GM12878 (cell line): ENCODE measurements at regions not wholly inside any gene's neighbourhood (a gene's known extent, or its start where the extent isn't known, plus 50 kb on each side); places are given as distances from the start of the nearest gene placed in this dataset.

Experiments
- ATAC-seq: fragments of 200-7000 bp; cut with Tn5 transposase; 3 replicates; pipeline ENCODE4 v1.9.1; 2020; ENCODE audit warnings: mild to moderate bottlenecking, moderate library complexity
- BruUV-seq: library from RNA; stranded (reverse); fragments of 400-500 nt; replicated peaks from 2 replicates; lab custom pipeline; 2021; lab: Mats Ljungman, UMichigan
- CTCF ChIA-PET: fragments of 300-600 bp; sonication (Branson Sonifier 250); formaldehyde crosslinking; extraction: SDS; loops from one replicate; lab custom pipeline; 2021; ENCODE audit warnings: inconsistent platforms; lab: Yijun Ruan, JAX
- POLR2A ChIA-PET: fragments of 350-600 bp; formaldehyde crosslinking; extraction: SDS; loops from one replicate; lab custom pipeline; 2021; ENCODE audit warnings: inconsistent platforms; lab: Charles Lee
- RAD21 ChIA-PET: fragments of 300-600 bp; sonication (Branson Sonifier 250); formaldehyde crosslinking; loops from one replicate; lab custom pipeline; 2023; ENCODE audit warnings: antibody characterized with exemption; ENCODE audit not compliant: unreplicated experiment; lab: Charles Lee
- SMC1A ChIA-PET: fragments of 300-600 bp; sonication (Branson Sonifier 250); formaldehyde crosslinking; loops from one replicate; lab custom pipeline; 2023; ENCODE audit not compliant: unreplicated experiment, uncharacterized antibody; lab: Charles Lee
- DNase-seq: peaks from one replicate; pipeline ENCODE4 v3.0.0-alpha.2; 2011; ENCODE audit warnings: low read depth, low spot score
- FAIRE-seq: peaks from 3 replicates; lab custom pipeline; 2011; peaks lifted over from hg19 to GRCh38; lab: Jason Lieb, UNC
- H2AFZ ChIP-seq: 2 replicates; pipeline ENCODE4 v1.6.0; 2011; ENCODE audit warnings: low read depth, low read length, control low read depth; ENCODE audit not compliant: control insufficient read depth
- H3K27ac ChIP-seq: 2 replicates; pipeline ENCODE4 v1.5.1; 2011; ENCODE audit warnings: control low read depth; ENCODE audit not compliant: control insufficient read depth, insufficient read depth
- H3K27me3 ChIP-seq, 2 experiments: replicated peaks in 1 of 2; 2 replicates each; pipeline versions ENCODE4 v1.6.0 to v1.6.1; 2011; ENCODE audit warnings: low read length in 1 of 2; ENCODE audit not compliant: control insufficient read depth in 2 of 2, insufficient read depth in 2 of 2
- H3K36me3 ChIP-seq, 2 experiments: 2 replicates each; pipeline ENCODE4 v1.5.1; 2011; ENCODE audit warnings: low read length in 1 of 2; ENCODE audit not compliant: control insufficient read depth in 2 of 2, insufficient read depth in 2 of 2
- H3K4me1 ChIP-seq: 2 replicates; pipeline ENCODE4 v1.6.1; 2011; ENCODE audit warnings: mild to moderate bottlenecking, low read length, moderate library complexity, mixed read lengths; ENCODE audit not compliant: control insufficient read depth, insufficient read depth
- H3K4me2 ChIP-seq: 2 replicates; pipeline ENCODE4 v1.6.0; 2011; ENCODE audit warnings: control low read depth; ENCODE audit not compliant: control insufficient read depth, insufficient read depth
- H3K4me3 ChIP-seq: fragments of 200-600 bp; sonication (generic); 2 replicates; pipeline ENCODE4 v1.5.1; 2016
- H3K79me2 ChIP-seq: 2 replicates; pipeline ENCODE4 v1.6.0; 2011; ENCODE audit warnings: low read length; ENCODE audit not compliant: control insufficient read depth, insufficient read depth
- H3K9ac ChIP-seq: 2 replicates; pipeline ENCODE4 v1.8.0; 2011; ENCODE audit warnings: low read length, control low read depth, mixed read lengths; ENCODE audit not compliant: control insufficient read depth, insufficient read depth
- H3K9me3 ChIP-seq: replicated peaks from 3 replicates; pipeline ENCODE4 v1.5.1; 2011; ENCODE audit warnings: mild to moderate bottlenecking, low read length; ENCODE audit not compliant: control insufficient read depth, insufficient read depth
- H4K20me1 ChIP-seq: 2 replicates; pipeline ENCODE4 v1.6.0; 2011; ENCODE audit not compliant: control insufficient read depth, insufficient read depth
- EGR1 ChIP-seq, 2 experiments: IDR thresholded peaks; 1 replicate in 1 of 2; 2 replicates in 1 of 2; pipeline ENCODE4 v1.6.1; 2011 to 2012; ENCODE audit warnings: low read depth in 2 of 2, low read length in 2 of 2, borderline replicate concordance in 1 of 2, mild to moderate bottlenecking in 1 of 2, moderate library complexity in 1 of 2
- WGBS: methylation state at CpG from one replicate; pipeline ENCODE4 v1.1.6; 2016; ENCODE audit warnings: low lambda C conversion rate; ENCODE audit not compliant: insufficient replicate concordance, insufficient coverage; ENCODE audit errors: missing lambda C conversion rate; 5-methylcytosine and 5-hydroxymethylcytosine counted together
- in situ Hi-C: fragments of 300-500 bp; cut with MboI; formaldehyde crosslinking; loops from 9 replicates; pipeline ENCODE4 v1.14.3; 2018; ENCODE audit warnings: mixed read lengths
- intact Hi-C: fragments of 100-400 bp; cut with micrococcal nuclease; formaldehyde crosslinking; loops from one replicate; pipeline ENCODE4 v1.14.2; 2022; ENCODE audit not compliant: unreplicated experiment
- TF ChIP-seq, protein P1 (sequence below): fragments of 450-650 bp; formaldehyde crosslinking; IDR thresholded peaks from 2 replicates; pipeline ENCODE4 v1.4.0; 2020; ENCODE audit warnings: mild to moderate bottlenecking, moderate library complexity

DNA sequence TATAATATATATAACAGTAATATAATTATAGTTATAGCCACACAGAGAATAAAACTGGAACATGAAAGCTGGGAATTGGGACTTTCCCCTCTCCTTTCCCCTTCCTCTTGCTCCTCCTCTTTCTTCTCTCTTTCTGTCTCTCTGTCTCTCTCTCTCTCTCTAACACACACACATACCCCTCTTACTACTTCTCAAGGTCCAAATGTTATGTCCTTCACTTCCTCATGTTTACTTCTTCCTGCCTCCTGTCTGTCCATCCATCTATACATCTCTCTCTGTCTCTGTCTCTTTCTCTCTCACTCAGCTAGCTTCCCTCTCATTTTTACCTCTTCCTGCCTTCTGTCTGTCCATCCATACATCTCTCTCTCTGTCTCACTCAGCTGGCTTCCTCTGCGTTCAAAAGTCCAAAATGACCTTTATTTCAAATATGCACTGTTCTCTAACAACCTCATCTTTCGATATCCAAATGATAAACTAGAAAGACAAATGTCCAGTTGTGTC lies 261.1 kb downstream of the SIPA1L2 start:
- intact Hi-C loops, result no loop called here
- in situ Hi-C loops, result no loop called here
- no peaks in the 10 kb centered on the region; a peak in 1 of 4 replicates for H3K27me3 ChIP-seq

More for the DNA sequence above, 261.1 kb downstream of the SIPA1L2 start:
- DNase-seq (no peak), ATAC-seq (no peak), FAIRE-seq (no peak)
- CTCF ChIA-PET, result no interaction called here
- H3K9ac ChIP-seq, result no peak overlapping the region
- no peaks in the 10 kb centered on the region for H3K4me1 ChIP-seq
- 36% methylated on average over 2 of the region's 2 CpGs for WGBS
- no peak overlapping the region for H2AFZ ChIP-seq
- RAD21 ChIA-PET, result no interaction called here
- H3K4me3 ChIP-seq, result no peak overlapping the region
- BruUV-seq, result no TSS peak
- H3K9me3 ChIP-seq, result no peaks in the 10 kb centered on the region
- H3K79me2 ChIP-seq, result no peaks in the 10 kb centered on the region
- H3K4me2 ChIP-seq, result no peak overlapping the region
- no peaks in the 10 kb centered on the region for H4K20me1 ChIP-seq
- SMC1A ChIA-PET, result no interaction called here
- no peaks in the 10 kb centered on the region for H3K36me3 ChIP-seq
- H3K27ac ChIP-seq, result no peak overlapping the region
- POLR2A ChIA-PET, result no interaction called here
- TF ChIP-seq, protein P1, sequence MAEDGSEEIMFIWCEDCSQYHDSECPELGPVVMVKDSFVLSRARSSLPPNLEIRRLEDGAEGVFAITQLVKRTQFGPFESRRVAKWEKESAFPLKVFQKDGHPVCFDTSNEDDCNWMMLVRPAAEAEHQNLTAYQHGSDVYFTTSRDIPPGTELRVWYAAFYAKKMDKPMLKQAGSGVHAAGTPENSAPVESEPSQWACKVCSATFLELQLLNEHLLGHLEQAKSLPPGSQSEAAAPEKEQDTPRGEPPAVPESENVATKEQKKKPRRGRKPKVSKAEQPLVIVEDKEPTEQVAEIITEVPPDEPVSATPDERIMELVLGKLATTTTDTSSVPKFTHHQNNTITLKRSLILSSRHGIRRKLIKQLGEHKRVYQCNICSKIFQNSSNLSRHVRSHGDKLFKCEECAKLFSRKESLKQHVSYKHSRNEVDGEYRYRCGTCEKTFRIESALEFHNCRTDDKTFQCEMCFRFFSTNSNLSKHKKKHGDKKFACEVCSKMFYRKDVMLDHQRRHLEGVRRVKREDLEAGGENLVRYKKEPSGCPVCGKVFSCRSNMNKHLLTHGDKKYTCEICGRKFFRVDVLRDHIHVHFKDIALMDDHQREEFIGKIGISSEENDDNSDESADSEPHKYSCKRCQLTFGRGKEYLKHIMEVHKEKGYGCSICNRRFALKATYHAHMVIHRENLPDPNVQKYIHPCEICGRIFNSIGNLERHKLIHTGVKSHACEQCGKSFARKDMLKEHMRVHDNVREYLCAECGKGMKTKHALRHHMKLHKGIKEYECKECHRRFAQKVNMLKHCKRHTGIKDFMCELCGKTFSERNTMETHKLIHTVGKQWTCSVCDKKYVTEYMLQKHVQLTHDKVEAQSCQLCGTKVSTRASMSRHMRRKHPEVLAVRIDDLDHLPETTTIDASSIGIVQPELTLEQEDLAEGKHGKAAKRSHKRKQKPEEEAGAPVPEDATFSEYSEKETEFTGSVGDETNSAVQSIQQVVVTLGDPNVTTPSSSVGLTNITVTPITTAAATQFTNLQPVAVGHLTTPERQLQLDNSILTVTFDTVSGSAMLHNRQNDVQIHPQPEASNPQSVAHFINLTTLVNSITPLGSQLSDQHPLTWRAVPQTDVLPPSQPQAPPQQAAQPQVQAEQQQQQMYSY (CRISPR knock-in tag), result no peak
- no peak for TF ChIP-seq EGR1 (IDR thresholded peaks at IDR 0.05; ENCODE audit: borderline replicate concordance in 1 of 2, low read depth in 2 of 2, low read length in 2 of 2)
